ENCODE measurements at regions not wholly inside any gene's neighbourhood (a gene's known extent, or its start where the extent isn't known, plus 50 kb on each side); places are given as distances from the start of the nearest gene placed in this dataset.
"Not testable (repeated sequence)": the region's sequence is repeated elsewhere in the genome, so short reads cannot be mapped to it uniquely, and the experiment has no call there.

DNA sequence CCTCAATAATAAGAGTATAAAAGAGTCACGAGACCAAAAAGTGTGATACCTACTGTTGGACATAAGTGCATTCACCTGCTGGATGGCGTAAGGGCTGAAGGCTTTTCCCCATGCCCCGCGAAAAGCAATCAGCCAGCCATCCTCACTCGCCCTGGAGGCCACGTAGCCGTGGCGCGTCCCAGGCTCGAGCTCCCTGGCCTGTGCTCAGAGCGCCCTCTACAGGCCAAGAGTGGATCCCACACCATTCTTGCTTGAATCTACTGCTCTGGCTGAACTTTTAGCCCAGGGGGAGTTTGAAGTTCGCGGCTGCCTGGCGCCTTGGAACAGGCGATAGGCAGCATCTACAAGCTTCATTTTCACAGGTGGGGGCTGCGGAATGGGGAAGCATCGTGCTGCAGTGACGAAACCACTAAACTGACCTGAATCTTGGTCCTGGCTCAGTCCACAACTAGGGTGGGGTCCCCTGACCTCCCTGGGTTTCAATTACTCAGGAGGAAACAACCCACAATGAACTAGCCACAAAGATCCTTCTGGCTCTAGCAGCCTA is 70.3 kb upstream of the SERBP1 start:
- Histone ChIP-seq H3K36me3 (ENCODE audit: control insufficient read depth in 3 of 3, insufficient read depth in 2 of 3, low read depth in 1 of 3, low read length in 3 of 3) (no peaks in the 10 kb centered on the region), H3K27me3 (ENCODE audit: control insufficient read depth in 3 of 3, insufficient read depth in 3 of 3, low read length in 3 of 3) (peaks cover 0 to 2% (median 0%) of the 10 kb centered on the region in 3 donors), H3K4me3 (ENCODE audit: low read depth in 1 of 3, low read length in 3 of 3) (no peak overlapping the region), H3K9me3 (ENCODE audit: control insufficient read depth in 2 of 2, insufficient read depth in 1 of 2, low read depth in 1 of 2, low read length in 1 of 2) (no peaks in the 10 kb centered on the region), H3K4me1 (ENCODE audit: control insufficient read depth in 3 of 3, insufficient read depth in 2 of 3, low read depth in 1 of 3, low read length in 2 of 3) (peaks cover 0 to 4% (median 0%) of the 10 kb centered on the region in 3 donors), H3K27ac (ENCODE audit: low read depth in 1 of 3, low read length in 2 of 3) (no peak overlapping the region)
- DNase-seq: peak; percentile 89 to 93
- 0 to 2% (median 1%) methylated on average over 18 of the region's 18 CpGs for WGBS, 3 donors
- no peak for FAIRE-seq

GRCh38 chr1:67503974-67504373 is 73.8 kb upstream of the SERBP1 start:
- Histone ChIP-seq H3K9me3 (ENCODE audit: control insufficient read depth in 2 of 2, insufficient read depth in 1 of 2, low read depth in 1 of 2, low read length in 1 of 2) (no peaks in the 10 kb centered on the region), H3K4me1 (ENCODE audit: control insufficient read depth in 3 of 3, insufficient read depth in 2 of 3, low read depth in 1 of 3, low read length in 2 of 3) (peaks cover 0 to 4% (median 0%) of the 10 kb centered on the region in 3 donors), H3K4me3 (ENCODE audit: low read depth in 1 of 3, low read length in 3 of 3) (no peak overlapping the region), H3K27me3 (ENCODE audit: control insufficient read depth in 3 of 3, insufficient read depth in 3 of 3, low read length in 3 of 3) (peaks cover 0 to 2% (median 0%) of the 10 kb centered on the region in 3 donors), H3K36me3 (ENCODE audit: control insufficient read depth in 3 of 3, insufficient read depth in 2 of 3, low read depth in 1 of 3, low read length in 3 of 3) (no peaks in the 10 kb centered on the region), H3K27ac (ENCODE audit: low read depth in 1 of 3, low read length in 2 of 3) (no peak overlapping the region)
- DNase-seq (no peak), FAIRE-seq (no peak)
- WGBS, 3 donors: 81 to 90% (median 87%) methylated on average over 2 of the region's 2 CpGs

GRCh38 chr1:67513392-67514294 is 83.4 kb upstream of the SERBP1 start:
- Histone ChIP-seq H3K27ac (ENCODE audit: low read depth in 1 of 3, low read length in 2 of 3) (peak overlapping the region in 1 of 3 donors; percentile 64), H3K9me3 (ENCODE audit: control insufficient read depth in 2 of 2, insufficient read depth in 1 of 2, low read depth in 1 of 2, low read length in 1 of 2) (peaks cover 2 to 33% of the 10 kb centered on the region in 2 donors)
- FAIRE-seq; H3K36me3 ChIP-seq (ENCODE audit: control insufficient read depth in 3 of 3, insufficient read depth in 2 of 3, low read depth in 1 of 3, low read length in 3 of 3); H3K4me1 ChIP-seq (ENCODE audit: control insufficient read depth in 3 of 3, insufficient read depth in 2 of 3, low read depth in 1 of 3, low read length in 2 of 3); H3K4me3 ChIP-seq (ENCODE audit: low read depth in 1 of 3, low read length in 3 of 3); H3K27me3 ChIP-seq (ENCODE audit: control insufficient read depth in 3 of 3, insufficient read depth in 3 of 3, low read length in 3 of 3): not testable (repeated sequence)
- peak; percentile 38 to 60 for DNase-seq
- whole genome bisulfite sequencing, 3 donors: 38 to 75% (median 52%) methylated on average over 11 of the region's 11 CpGs

- Histone ChIP-seq H3K27ac (ENCODE audit: low read depth in 1 of 3, low read length in 2 of 3) (peak overlapping the region in 1 of 3 donors; percentile 64), H3K4me3 (ENCODE audit: low read depth in 1 of 3, low read length in 3 of 3) (no peak overlapping the region), H3K36me3 (ENCODE audit: control insufficient read depth in 3 of 3, insufficient read depth in 2 of 3, low read depth in 1 of 3, low read length in 3 of 3) (no peaks in the 10 kb centered on the region), H3K27me3 (ENCODE audit: control insufficient read depth in 3 of 3, insufficient read depth in 3 of 3, low read length in 3 of 3) (peaks cover 0 to 2% (median 0%) of the 10 kb centered on the region in 3 donors), H3K9me3 (ENCODE audit: control insufficient read depth in 2 of 2, insufficient read depth in 1 of 2, low read depth in 1 of 2, low read length in 1 of 2) (peaks cover 2 to 33% of the 10 kb centered on the region in 2 donors), H3K4me1 (ENCODE audit: control insufficient read depth in 3 of 3, insufficient read depth in 2 of 3, low read depth in 1 of 3, low read length in 2 of 3) (no peaks in the 10 kb centered on the region)
- FAIRE-seq (no peak), DNase-seq (no peak)
- 49 to 69% (median 49%) methylated on average over 4 of the region's 4 CpGs for whole genome bisulfite sequencing, 3 donors
These were observed 84.1 kb upstream of the SERBP1 start for GRCh38 chr1:67514300-67514699.

GRCh38 chr1:67514786-67515185 is 84.6 kb upstream of the SERBP1 start:
- Histone ChIP-seq H3K4me3 (ENCODE audit: low read depth in 1 of 3, low read length in 3 of 3) (no peak overlapping the region), H3K27ac (ENCODE audit: low read depth in 1 of 3, low read length in 2 of 3) (peak overlapping the region in 1 of 3 donors; percentile 64), H3K36me3 (ENCODE audit: control insufficient read depth in 3 of 3, insufficient read depth in 2 of 3, low read depth in 1 of 3, low read length in 3 of 3) (no peaks in the 10 kb centered on the region), H3K9me3 (ENCODE audit: control insufficient read depth in 2 of 2, insufficient read depth in 1 of 2, low read depth in 1 of 2, low read length in 1 of 2) (peaks cover 2 to 33% of the 10 kb centered on the region in 2 donors), H3K4me1 (ENCODE audit: control insufficient read depth in 3 of 3, insufficient read depth in 2 of 3, low read depth in 1 of 3, low read length in 2 of 3) (no peaks in the 10 kb centered on the region), H3K27me3 (ENCODE audit: control insufficient read depth in 3 of 3, insufficient read depth in 3 of 3, low read length in 3 of 3) (peaks cover 0 to 2% (median 0%) of the 10 kb centered on the region in 3 donors)
- FAIRE-seq: no peak
- no peak for DNase-seq
- 61 to 69% (median 64%) methylated on average over 2 of the region's 2 CpGs for WGBS, 3 donors

DNA sequence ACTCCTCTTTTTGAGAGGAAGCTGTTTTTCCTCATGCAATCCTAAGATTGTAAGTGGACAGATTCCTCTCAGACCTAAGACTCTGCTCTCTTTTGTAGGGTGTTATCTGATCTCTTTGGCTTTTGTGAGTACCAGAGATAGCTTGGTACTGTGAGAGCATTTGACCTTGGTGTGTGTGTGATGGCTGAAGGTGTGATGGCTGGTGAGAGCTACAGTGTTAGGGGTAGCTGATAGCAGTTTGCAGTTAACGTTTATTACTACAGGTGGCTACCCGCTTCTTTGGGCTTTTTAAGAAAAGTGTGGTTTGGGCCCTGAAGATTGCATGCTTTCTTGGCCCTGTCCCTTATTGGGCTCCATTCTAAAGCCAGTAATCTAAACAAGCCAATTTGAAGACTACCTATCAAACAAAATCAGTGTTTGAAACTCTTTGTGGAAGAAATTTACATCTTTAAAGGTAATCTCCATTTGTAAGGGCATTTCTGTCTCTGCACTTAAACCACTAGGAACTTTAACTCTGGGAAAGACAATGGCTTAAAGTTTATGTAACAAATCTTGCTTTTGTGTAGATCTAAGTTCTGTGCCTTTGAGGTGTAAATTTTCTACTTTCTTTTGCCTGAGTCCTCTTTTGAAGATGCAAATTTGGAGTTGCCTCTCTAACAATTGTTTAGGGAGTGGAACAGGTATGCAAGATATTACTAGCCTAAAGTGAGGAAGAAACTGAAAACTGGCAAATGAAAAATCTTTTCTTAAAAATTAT is 85.3 kb upstream of the SERBP1 start:
- Histone ChIP-seq H3K4me1 (ENCODE audit: control insufficient read depth in 3 of 3, insufficient read depth in 2 of 3, low read depth in 1 of 3, low read length in 2 of 3) (no peaks in the 10 kb centered on the region), H3K4me3 (ENCODE audit: low read depth in 1 of 3, low read length in 3 of 3) (no peak overlapping the region), H3K9me3 (ENCODE audit: control insufficient read depth in 2 of 2, insufficient read depth in 1 of 2, low read depth in 1 of 2, low read length in 1 of 2) (peaks cover 2 to 33% of the 10 kb centered on the region in 2 donors), H3K27me3 (ENCODE audit: control insufficient read depth in 3 of 3, insufficient read depth in 3 of 3, low read length in 3 of 3) (peaks cover 0 to 2% (median 0%) of the 10 kb centered on the region in 3 donors), H3K36me3 (ENCODE audit: control insufficient read depth in 3 of 3, insufficient read depth in 2 of 3, low read depth in 1 of 3, low read length in 3 of 3) (no peaks in the 10 kb centered on the region), H3K27ac (ENCODE audit: low read depth in 1 of 3, low read length in 2 of 3) (no peak overlapping the region)
- no peak for FAIRE-seq
- 78 to 87% (median 85%) methylated on average over 2 of the region's 2 CpGs for WGBS, 3 donors
- DNase-seq: no peak

GRCh38 chr1:67517046-67517445 is 86.8 kb upstream of the SERBP1 start:
- Histone ChIP-seq H3K27me3 (ENCODE audit: control insufficient read depth in 3 of 3, insufficient read depth in 3 of 3, low read length in 3 of 3) (peaks cover 0 to 2% (median 0%) of the 10 kb centered on the region in 3 donors), H3K36me3 (ENCODE audit: control insufficient read depth in 3 of 3, insufficient read depth in 2 of 3, low read depth in 1 of 3, low read length in 3 of 3) (no peaks in the 10 kb centered on the region), H3K9me3 (ENCODE audit: control insufficient read depth in 2 of 2, insufficient read depth in 1 of 2, low read depth in 1 of 2, low read length in 1 of 2) (peaks cover 2 to 37% of the 10 kb centered on the region in 2 donors), H3K27ac (ENCODE audit: low read depth in 1 of 3, low read length in 2 of 3) (no peak overlapping the region), H3K4me1 (ENCODE audit: control insufficient read depth in 3 of 3, insufficient read depth in 2 of 3, low read depth in 1 of 3, low read length in 2 of 3) (peaks cover 0 to 9% (median 0%) of the 10 kb centered on the region in 3 donors), H3K4me3 (ENCODE audit: low read depth in 1 of 3, low read length in 3 of 3) (no peak overlapping the region)
- no peak for DNase-seq
- no peak for FAIRE-seq

DNA sequence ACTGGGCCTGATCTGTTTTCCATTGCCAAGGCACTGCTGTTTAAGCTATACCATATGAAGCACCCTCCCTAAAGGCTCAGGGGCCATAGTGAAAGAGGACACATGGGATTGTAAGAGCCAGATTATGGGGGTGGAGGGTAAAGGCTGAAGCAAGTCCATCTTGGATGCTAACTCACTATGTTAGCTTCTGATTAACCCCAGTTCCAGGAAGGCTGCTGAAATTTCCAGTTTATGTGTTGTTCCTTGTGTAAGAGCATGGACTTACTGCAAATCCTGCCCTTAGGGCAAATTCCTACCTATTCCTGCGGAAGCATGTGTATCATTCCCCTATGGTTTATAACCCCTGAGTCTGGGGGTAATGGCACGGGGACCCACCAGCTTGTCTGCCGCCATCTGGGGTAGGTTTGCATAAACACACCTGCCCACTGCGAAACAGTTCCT is 91.8 kb upstream of the SERBP1 start:
- Histone ChIP-seq H3K36me3 (ENCODE audit: control insufficient read depth in 3 of 3, insufficient read depth in 2 of 3, low read depth in 1 of 3, low read length in 3 of 3) (no peaks in the 10 kb centered on the region), H3K4me1 (ENCODE audit: control insufficient read depth in 3 of 3, insufficient read depth in 2 of 3, low read depth in 1 of 3, low read length in 2 of 3) (peaks cover 0 to 16% (median 0%) of the 10 kb centered on the region in 3 donors), H3K27ac (ENCODE audit: low read depth in 1 of 3, low read length in 2 of 3) (peak overlapping the region in 1 of 3 donors; percentile 61), H3K4me3 (ENCODE audit: low read depth in 1 of 3, low read length in 3 of 3) (no peak overlapping the region), H3K9me3 (ENCODE audit: control insufficient read depth in 2 of 2, insufficient read depth in 1 of 2, low read depth in 1 of 2, low read length in 1 of 2) (peaks cover 0 to 10% of the 10 kb centered on the region in 2 donors), H3K27me3 (ENCODE audit: control insufficient read depth in 3 of 3, insufficient read depth in 3 of 3, low read length in 3 of 3) (no peaks in the 10 kb centered on the region)
- FAIRE-seq (no peak), DNase-seq (peak in 1 of 2 donors; percentile 89)
- WGBS, 3 donors: 47 to 75% (median 63%) methylated on average over 4 of the region's 4 CpGs

Measured in small intestine (tissue), 7 donors.